ENCODE measurements at regions not wholly inside any gene's neighbourhood (a gene's known extent, or its start where the extent isn't known, plus 50 kb on each side); places are given as distances from the start of the nearest gene placed in this dataset.
"Not testable (repeated sequence)": the region's sequence is repeated elsewhere in the genome, so short reads cannot be mapped to it uniquely, and the experiment has no call there.

- DNase-seq, result no peak
- TF ChIP-seq POLR2A (IDR thresholded peaks at IDR 0.05; ENCODE audit: low read length) (no peak), GATA1 (IDR thresholded peaks at IDR 0.05; ENCODE audit: low read depth, low read length) (no peak)
These were observed 56.2 kb upstream of the LRRTM4 start for GRCh38 chr2:77578354-77578753.

GRCh38 chr2:77579076-77579769 is 57.0 kb upstream of the LRRTM4 start:
- no peak for DNase-seq
- no peak for TF ChIP-seq GATA1 (IDR thresholded peaks at IDR 0.05; ENCODE audit: low read depth, low read length)
- no peak for TF ChIP-seq POLR2A (IDR thresholded peaks at IDR 0.05; ENCODE audit: low read length)

- DNase-seq, result no peak
- TF ChIP-seq POLR2A (IDR thresholded peaks at IDR 0.05; ENCODE audit: low read length), result no peak
- TF ChIP-seq GATA1 (IDR thresholded peaks at IDR 0.05; ENCODE audit: low read depth, low read length), result no peak
These were observed 66.3 kb upstream of the LRRTM4 start for GRCh38 chr2:77588438-77588837.

GRCh38 chr2:77590298-77590917 is 68.2 kb upstream of the LRRTM4 start:
- no peak for TF ChIP-seq POLR2A (IDR thresholded peaks at IDR 0.05; ENCODE audit: low read length)
- TF ChIP-seq GATA1 (IDR thresholded peaks at IDR 0.05; ENCODE audit: low read depth, low read length), result no peak
- no peak for DNase-seq

GRCh38 chr2:77592955-77593354 is 70.8 kb upstream of the LRRTM4 start:
- not testable (repeated sequence) for DNase-seq

GRCh38 chr2:77602771-77603170 is 80.6 kb upstream of the LRRTM4 start:
- no peak for TF ChIP-seq POLR2A (IDR thresholded peaks at IDR 0.05; ENCODE audit: low read length)
- no peak for TF ChIP-seq GATA1 (IDR thresholded peaks at IDR 0.05; ENCODE audit: low read depth, low read length)
- no peak for DNase-seq

- TF ChIP-seq POLR2A (IDR thresholded peaks at IDR 0.05; ENCODE audit: low read length) (no peak), GATA1 (IDR thresholded peaks at IDR 0.05; ENCODE audit: low read depth, low read length) (no peak)
These were observed 83.1 kb upstream of the LRRTM4 start for GRCh38 chr2:77604953-77605929.

GRCh38 chr2:77608510-77608909 is 86.3 kb upstream of the LRRTM4 start:
- no peak for DNase-seq
- no peak for TF ChIP-seq GATA1 (IDR thresholded peaks at IDR 0.05; ENCODE audit: low read depth, low read length)
- TF ChIP-seq POLR2A (IDR thresholded peaks at IDR 0.05; ENCODE audit: low read length), result no peak

More at GRCh38 chr2:77604953-77605929, 83.1 kb upstream of the LRRTM4 start:
- DNase-seq, result no peak

- TF ChIP-seq POLR2A (IDR thresholded peaks at IDR 0.05; ENCODE audit: low read length) (no peak), GATA1 (IDR thresholded peaks at IDR 0.05; ENCODE audit: low read depth, low read length) (no peak)
- no peak for DNase-seq
These were observed 107.4 kb upstream of the LRRTM4 start for GRCh38 chr2:77629539-77629938.

- no peak for DNase-seq
- no peak for TF ChIP-seq GATA1 (IDR thresholded peaks at IDR 0.05; ENCODE audit: low read depth, low read length)
- TF ChIP-seq POLR2A (IDR thresholded peaks at IDR 0.05; ENCODE audit: low read length), result no peak
These were observed 108.8 kb upstream of the LRRTM4 start for GRCh38 chr2:77631007-77631406.

- no peak for DNase-seq
- TF ChIP-seq GATA1 (IDR thresholded peaks at IDR 0.05; ENCODE audit: low read depth, low read length) (no peak), POLR2A (IDR thresholded peaks at IDR 0.05; ENCODE audit: low read length) (no peak)
These were observed 111.4 kb upstream of the LRRTM4 start for GRCh38 chr2:77633601-77634000.

- DNase-seq, result no peak
- TF ChIP-seq POLR2A (IDR thresholded peaks at IDR 0.05; ENCODE audit: low read length) (no peak), GATA1 (IDR thresholded peaks at IDR 0.05; ENCODE audit: low read depth, low read length) (no peak)
These were observed 118.7 kb upstream of the LRRTM4 start for GRCh38 chr2:77640924-77641323.

- no peak for TF ChIP-seq GATA1 (IDR thresholded peaks at IDR 0.05; ENCODE audit: low read depth, low read length)
- no peak for TF ChIP-seq POLR2A (IDR thresholded peaks at IDR 0.05; ENCODE audit: low read length)
- DNase-seq, result no peak
These were observed 120.2 kb upstream of the LRRTM4 start for GRCh38 chr2:77642339-77642738.

GRCh38 chr2:77649856-77650255 is 127.7 kb upstream of the LRRTM4 start:
- TF ChIP-seq POLR2A (IDR thresholded peaks at IDR 0.05; ENCODE audit: low read length) (no peak), GATA1 (IDR thresholded peaks at IDR 0.05; ENCODE audit: low read depth, low read length) (no peak)

More at GRCh38 chr2:77649856-77650255, 127.7 kb upstream of the LRRTM4 start:
- no peak for DNase-seq
